ENCODE measurements at regions not wholly inside any gene's neighbourhood (a gene's known extent, or its start where the extent isn't known, plus 50 kb on each side); places are given as distances from the start of the nearest gene placed in this dataset.
"Not testable (repeated sequence)": the region's sequence is repeated elsewhere in the genome, so short reads cannot be mapped to it uniquely, and the experiment has no call there.

DNA sequence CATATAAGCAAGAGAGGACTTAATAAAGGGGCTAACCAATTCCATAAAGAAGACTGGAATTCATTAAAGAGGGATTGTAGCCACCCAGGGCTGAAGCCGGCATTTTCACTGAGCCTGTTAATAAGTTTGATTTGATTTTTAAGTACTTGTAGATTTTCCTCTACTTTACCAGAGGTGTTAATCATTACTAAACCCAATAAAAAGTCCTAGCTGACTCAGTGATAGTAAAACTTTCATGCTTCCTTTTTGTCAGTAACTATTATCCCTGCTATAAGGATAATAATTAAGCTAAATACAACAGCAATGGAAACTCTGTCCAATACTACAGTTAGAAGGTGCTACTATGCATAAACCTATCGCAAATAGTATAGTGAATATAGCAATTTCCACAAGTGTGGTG, 260.2 kb downstream of the CEMIP2 start:
- DNase-seq (ENCODE audit: low read depth in 2 of 2) = not testable (repeated sequence)

DNA sequence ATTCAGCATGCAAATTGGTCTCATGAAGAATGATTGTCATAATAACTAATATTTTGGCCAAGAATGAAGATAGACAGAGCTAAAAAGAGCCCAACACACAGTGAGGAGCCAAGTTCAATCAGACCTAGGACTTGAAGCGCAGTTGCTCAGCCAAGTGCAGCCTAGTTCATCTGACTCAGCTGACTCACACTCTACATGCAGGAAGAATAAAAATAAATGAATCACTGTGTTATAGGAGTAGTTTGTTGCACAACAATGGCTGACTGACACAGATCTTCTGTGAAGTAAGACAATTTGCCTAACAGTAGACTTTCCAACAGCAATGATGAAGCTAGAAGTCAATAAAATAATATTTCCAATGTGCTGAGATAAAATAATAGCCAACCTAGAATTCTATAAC, 261.5 kb downstream of the CEMIP2 start:
- no peak for DNase-seq (ENCODE audit: low read depth in 2 of 2)

DNA sequence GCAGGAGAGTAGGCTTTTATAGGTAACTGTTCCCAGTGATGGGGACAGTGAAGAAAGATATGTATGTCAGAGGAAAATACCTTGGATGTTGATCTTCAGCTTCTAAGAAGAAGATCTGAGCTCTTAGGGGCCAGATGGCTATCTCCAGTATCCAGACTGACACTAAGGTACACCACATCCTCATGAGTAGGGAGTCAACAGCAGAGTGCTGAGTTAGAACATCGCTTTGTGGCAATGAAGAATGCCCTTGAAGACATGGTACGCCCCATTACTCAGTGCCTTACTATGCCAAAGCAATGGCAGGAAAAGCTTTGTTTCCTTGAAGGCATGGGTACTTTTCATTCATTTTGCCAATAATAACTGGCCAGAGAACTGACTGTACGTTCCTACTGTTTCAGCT, 263.7 kb downstream of the CEMIP2 start:
- no peak for DNase-seq (ENCODE audit: low read depth in 2 of 2)

DNA sequence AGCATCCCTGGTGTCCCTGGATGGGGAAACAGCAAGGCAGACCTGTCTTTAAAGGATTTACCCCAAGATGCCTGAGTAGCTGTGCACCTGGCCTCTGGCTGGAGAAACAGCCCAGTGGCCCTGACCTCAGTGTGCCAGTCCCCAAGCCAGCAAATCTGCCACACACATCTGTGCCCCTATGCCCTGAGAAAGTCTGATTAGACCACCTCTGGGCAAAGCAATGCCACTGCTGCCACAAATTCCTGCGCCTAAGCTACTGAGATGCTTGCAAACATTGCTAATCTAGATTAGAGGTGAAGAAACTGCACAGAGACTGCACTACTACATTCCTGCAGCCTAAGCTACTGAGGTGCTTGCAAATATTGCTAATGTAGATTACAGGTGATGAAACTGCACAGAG, 269.6 kb downstream of the CEMIP2 start:
- DNase-seq (ENCODE audit: low read depth in 2 of 2) = no peak

DNA sequence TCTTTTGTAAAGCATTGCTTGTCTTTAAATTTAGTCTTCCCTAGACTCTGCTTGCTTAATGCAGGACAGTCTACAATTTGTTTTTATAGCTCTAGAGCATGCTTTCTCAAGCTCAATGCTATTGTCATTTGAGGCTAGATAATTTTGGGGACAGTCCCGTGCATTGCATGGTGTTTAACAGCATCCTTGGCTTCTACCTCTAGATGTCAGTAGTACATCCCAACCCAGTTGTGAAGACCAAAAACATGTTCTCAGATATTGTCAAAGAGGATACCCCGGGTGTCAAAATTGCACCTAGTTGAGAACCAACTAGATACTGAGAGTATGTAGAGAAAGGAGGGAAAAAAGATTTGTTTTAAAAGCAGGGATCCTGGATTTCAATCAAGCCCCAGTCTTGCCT, 277.5 kb downstream of the CEMIP2 start:
- no peak for DNase-seq (ENCODE audit: low read depth in 2 of 2)

DNA sequence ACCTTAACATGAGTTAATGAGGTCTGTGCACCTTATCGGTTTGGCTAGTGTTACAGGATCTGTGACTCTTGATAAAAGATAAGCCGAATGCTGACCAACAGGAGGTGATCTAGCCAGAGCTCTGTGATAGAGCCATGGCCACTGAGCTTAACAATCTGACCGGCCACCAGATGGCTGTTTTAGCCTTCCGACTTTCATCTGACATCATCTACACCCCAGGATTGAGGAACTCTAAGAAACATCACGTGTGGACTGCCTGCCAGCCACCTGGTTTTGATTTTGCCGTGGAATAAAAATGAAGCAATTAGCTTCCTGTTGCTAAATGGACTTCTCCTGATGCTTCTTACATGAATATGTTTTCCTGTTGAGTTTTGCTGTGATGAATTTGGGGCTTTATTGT, 281.3 kb downstream of the CEMIP2 start:
- no peak for DNase-seq (ENCODE audit: low read depth in 2 of 2)

DNA sequence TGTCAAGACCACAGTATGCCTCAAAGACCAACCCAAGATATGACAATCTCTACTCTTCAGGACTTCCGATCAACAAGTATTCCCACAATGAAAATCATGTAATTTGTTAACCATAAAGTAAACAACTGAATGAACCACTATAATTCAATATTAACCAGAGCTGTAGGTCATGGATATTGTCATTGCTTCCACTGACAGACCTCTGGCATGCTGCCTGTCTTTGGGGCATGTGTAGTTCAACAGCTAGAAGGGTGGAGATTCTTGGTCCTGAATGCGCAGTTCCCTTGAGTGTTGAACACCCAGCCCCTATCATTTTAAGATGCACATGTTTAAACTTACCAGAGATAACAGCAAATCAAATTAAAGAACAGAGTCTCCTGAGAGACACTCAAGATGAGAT, 283.0 kb downstream of the CEMIP2 start:
- no peak for DNase-seq (ENCODE audit: low read depth in 2 of 2)

DNA sequence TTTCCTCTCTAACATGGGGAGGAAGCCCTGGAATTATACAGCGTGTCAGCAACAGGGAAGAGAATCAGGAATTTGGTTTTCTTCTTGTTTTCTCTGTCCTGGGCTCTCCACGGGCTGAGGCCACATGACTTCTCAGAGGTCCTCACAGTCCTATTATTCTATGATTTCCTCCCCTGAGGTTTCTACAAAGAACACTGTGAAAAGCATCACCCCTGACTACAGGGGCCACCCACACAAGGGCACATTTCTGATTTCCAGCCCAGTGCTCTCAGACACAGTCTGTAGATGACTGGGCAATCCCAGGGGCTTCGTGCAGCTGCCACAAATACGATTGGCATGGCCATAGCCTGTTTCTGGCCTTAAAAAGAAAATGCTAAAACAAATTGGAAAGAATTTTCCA, 284.9 kb downstream of the CEMIP2 start:
- DNase-seq (ENCODE audit: low read depth in 2 of 2) = no peak

DNA sequence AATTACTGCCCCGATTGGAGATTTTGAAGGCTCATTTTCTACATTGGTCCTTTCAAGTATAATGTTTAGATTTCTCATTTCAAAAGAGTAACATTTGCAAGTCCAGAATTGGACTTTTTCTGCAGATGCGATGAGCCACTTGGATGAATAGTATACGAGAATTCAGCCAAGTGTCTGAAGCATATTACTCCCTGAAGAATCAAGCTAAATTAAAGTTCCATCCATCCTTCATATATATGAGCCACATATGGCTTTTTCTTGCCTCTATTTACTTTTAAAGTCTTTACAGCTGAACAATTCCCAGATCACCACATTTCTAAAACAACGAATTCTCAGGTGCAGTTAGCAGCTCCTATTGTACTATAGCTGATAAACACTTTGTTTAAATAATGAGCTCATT, 288.7 kb downstream of the CEMIP2 start:
- no peak for DNase-seq (ENCODE audit: low read depth in 2 of 2)

DNA sequence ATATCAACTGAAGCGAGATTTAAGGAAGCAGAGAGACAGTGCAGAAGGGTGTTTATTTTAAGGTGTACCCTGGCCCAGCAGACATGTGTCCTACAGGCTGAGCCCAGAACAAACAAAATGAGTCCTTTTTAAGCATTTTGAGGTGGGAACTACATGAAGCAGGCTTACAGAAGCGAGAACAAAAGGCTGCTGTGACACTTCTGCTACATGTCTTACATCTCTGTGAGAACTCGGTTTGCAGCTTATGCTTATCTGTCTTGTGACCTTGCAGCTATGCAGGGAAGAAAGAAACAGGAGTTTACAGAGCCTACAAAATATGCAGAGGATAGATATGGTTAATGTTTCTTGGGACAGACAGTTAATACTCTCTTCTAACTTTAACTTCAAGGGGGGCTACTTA, 295.9 kb downstream of the CEMIP2 start:
- no peak for DNase-seq (ENCODE audit: low read depth in 2 of 2)

DNA sequence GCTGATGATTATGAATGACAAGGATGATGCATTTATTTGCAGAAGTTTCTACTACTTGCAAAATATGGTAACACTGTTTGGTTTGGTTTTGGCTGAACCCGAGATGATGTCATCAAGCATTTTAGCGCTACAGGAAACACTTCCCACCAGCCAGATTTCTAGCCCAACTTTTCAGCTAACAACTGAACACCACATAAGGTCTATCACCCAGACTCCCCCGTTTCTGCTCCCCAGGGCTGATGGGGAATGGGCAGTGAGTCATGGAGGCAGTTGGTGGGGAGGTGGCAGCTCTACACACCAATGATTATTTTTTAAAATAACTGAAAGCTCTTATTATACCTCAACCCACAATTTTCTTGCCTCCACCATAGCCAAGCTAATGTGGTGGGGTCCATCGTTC, 302.9 kb downstream of the CEMIP2 start:
- DNase-seq (ENCODE audit: low read depth in 2 of 2) = no peak

DNA sequence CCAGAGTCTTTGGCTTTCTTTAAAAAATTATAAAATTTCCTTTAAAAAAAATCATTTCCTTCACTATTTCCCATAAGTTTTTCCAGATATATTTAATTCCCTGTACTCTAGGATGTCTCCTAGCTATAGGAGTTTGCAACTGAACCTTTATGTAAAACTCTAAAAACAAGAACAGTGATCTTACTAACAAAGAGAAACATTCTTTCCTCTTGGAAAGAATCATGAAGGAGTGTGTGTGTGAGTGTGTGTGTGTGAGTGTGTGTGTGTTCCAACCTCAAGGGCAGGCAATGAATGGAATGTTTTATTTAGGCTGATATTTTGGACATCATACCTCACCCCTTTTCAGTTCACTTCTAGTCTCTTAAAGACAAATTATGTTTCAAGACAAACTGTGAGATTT, 309.2 kb downstream of the CEMIP2 start:
- DNase-seq (ENCODE audit: low read depth in 2 of 2) = no peak

DNA sequence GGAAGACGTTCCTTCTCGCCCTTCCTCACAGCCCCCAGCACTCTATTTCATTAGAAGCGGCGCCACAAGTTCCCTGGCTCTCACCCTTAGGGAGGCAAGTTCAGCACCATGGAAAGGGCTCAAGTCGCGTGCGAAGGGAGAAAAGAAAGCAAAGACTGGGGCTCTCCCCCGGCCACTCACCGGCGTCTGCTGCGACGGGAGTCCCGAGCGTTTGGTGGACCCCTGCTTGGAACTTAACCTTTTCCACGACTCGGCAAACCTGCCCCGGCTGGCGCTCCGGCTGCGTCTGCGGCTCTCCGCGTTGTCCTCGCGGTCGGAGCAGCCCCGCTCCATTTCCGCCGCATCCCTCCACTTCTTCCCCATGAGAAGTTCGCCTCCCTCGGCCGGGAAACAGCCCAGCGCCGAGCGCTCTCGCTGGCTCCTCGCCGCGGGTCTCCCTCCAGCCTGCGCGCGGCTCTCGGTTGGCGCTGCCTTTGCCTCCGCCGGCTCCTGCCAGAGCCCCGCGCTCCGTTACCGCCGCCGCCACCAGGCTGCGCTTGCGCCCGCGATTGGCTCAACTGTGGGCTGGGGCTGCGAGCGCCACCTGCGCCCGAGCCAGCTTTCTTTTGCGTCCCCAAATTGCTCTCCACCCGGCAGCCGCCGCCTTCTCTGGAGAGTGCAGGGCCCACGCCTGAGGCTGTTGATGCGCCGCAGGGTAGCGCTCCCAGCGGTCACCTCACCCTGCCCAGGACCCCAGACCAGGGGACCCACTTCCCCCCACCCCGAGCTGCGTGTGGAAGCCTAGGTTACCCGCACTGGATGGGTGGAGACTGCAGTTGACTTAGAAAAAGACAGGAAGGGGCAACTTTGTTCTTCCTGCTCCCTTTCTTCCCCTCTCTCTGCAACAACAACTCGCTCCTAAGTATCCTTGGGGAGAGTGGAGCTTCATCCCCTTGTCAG, 321.6 kb downstream of the CEMIP2 start:
- peak in 1 of 2 donors; percentile 3 for DNase-seq (ENCODE audit: low read depth in 2 of 2)

DNA sequence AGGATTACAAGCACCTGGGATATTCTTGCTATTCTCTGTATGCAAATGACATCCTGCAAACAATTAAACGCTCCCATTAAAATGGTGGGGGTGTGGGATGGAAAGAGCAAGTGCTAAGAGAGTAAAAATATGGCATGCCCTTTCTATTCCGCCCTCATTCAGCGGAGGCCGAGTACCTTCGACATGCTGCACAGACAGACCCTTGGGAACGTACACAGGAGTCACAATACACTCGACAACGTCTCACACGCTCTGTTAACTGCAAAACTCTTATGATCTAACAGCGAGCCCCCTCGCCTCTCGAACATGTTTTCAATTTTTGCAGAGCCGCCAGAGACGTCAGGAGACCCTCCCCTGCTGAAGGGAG, 322.2 kb downstream of the CEMIP2 start:
- no peak for DNase-seq (ENCODE audit: low read depth in 2 of 2)

DNA sequence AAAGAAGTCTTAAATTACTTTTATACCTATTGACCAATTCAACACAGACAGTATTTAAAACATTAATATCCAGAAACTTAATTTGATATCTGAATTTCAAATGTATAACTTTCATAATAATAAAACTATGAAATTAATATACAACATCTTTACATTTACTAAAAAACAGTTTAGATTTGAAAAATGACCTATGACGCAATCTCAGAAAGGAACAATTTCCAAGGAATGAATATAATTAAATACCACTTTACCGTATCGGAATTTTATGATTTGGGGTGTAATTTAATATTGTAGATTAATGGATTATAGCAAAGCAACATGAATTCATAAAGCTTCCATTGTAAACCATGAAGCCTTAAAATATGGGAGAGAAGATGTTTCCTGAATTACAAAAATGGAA, 321.5 kb upstream of the TRPM3 start:
- no peak for DNase-seq (ENCODE audit: low read depth in 2 of 2)

DNA sequence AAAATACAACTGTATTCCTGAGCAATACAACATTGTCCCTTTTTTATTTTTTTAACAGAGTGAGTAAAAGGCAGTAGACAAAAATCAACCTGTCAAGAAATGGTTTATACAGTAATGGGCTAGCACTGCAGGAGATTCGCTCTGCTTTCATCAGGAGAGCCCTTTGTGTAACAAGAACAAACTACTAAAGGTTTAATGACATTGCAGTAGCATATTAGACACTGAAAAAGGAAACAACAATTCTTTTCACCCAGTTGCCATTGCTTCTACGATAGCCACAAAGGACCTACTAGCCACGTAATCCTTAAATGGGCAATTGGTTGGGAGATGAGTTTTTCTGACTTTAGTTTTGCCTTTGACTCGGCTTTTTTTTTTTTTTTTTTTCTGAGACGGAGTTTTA, 319.8 kb upstream of the TRPM3 start:
- DNase-seq (ENCODE audit: low read depth in 2 of 2) = no peak

DNA sequence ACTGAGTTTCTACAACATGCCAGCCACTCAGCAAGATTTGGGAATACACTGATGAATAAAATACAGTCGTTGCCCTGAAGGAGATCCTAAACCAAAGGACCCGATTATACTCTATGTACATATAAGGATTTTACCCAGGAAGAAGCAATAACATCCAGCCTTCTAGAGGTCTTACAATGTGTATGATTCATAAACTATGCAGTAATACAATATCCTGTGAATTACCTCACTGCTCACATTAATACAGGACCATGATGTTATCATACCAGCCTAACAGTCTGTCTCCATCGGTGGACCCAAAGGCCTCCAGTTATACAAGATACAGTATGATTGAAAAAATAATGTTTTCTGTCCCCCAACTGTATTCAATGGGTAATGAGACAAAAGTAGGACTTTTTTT, 310.5 kb upstream of the TRPM3 start:
- DNase-seq (ENCODE audit: low read depth in 2 of 2) = no peak

DNA sequence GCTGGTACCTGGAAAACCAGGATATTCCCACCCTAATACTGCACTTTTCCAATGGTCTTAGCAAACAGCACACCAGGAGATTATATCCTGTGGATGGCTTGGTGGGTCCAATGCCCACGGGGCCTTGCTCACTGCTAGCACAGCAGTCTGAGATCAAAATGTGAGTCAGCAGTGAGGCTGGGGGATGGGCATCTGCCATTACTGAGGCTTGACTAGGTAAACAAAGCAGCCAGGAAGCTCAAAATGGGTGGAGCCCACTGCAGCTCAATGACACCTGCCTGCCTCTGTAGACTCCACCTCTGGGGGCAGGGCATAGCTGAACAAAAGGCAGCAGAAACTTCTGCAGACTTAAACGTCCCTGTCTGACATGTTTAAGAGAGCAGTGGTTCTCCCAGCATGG, 285.9 kb upstream of the TRPM3 start:
- not testable (repeated sequence) for DNase-seq (ENCODE audit: low read depth in 2 of 2)

DNA sequence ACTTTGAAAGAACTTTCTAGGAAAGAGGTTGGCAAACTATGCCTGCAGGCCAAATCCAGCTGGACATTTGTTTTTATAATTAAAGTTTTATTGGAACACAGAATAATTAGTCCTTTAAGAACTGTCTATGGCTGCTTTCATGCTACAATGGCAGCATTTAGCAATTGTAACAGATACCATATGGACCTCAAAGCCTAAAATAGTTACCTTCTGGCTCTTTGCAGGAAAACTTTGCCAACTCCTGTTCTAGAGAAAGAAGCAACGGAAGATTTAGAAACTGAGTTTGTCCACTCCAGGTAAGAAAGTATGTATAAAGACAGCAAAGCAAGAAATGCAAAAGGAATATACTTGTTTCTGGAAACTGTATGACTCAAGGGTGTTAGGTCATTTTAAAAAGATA, 281.7 kb upstream of the TRPM3 start:
- DNase-seq (ENCODE audit: low read depth in 2 of 2) = no peak

DNA sequence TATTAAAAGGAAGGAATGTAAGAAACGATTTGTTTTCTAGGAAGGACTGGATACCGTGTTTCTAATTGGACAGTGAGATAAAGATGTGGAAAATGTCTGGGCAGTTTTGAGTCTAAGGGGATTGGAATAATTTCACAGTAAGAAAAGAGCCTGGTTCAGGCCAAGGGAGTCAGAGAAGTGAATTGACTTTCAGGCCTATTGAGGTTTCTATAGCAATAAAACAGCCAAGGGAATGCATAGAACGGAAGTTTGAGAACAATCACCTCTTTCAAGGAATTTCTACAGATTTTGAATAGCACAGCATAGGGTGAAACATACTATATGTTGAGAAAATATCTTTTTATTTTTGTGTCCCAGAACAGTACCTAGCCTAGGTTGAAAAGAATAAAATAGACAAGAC, 271.6 kb upstream of the TRPM3 start:
- DNase-seq (ENCODE audit: low read depth in 2 of 2) = no peak

DNA sequence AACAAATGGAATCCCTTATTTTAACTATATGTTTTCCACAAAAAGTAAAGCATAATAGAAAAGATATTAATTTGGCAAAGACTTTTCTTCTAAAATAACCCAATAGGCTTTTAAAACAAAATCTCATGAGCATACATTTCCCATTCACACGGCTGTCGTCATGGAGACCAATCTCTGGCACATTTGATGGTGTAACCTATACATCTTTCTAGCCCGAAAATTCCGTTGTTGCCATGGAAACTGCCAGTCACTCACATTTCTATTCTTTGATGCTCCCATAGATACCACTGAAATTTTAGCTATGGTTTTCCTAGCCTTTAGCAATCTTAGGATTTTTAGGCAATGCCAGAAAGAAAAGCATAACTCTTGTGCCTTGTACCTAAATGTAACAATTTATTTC, 262.9 kb upstream of the TRPM3 start:
- DNase-seq (ENCODE audit: low read depth in 2 of 2) = no peak

DNA sequence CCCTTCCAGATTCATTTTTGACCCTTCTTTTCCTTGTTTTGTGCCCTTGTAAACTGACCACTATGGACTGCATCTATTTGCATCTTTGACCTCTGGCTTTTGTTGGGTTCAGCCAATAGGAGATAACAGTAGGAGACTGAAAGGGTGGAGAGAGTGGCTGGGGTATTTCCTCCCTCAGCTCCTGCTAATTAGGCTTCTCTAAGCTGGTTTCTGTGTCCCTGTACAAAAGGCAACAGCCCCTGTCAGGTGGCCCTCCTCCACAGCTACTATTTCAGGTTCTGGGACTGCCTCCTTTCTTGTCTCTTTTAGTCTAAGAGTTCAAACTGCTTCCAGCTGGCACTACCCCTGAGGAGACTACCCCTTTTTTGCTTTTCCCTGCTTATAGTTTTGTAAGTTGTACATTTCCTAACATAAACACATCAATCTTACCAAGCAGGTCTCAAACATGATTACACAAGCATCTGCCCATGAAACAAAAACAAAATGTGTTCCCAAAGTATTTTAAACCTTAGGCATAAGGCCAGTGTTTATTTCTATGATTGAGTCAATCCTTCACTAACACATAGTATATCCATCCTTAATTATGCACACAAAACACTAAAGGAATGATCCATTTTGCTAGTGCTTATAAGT, 262.0 kb upstream of the TRPM3 start:
- no peak for DNase-seq (ENCODE audit: low read depth in 2 of 2)

DNA sequence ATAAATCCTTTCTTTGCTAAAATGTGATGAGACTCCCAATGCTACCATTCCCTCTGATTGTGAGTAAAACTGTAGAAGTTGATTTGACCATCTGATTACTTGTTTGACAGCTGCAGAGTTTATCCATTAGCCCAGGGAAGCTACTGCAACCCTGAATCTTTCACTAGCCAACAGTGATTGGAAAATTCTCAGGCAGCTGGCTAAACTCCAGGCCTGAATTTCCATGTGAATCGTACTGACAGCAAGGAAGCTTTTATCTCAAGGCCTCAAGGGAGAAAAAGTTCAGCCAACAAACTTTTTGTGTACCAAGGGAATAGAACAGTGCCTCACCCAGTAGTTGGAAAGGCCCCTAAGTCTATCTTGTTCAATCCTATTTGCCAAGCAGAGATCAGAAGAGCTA, 246.7 kb upstream of the TRPM3 start:
- no peak for DNase-seq (ENCODE audit: low read depth in 2 of 2)

Measured in stimulated activated CD4-positive, alpha-beta T cell treated with anti-CD3 and anti-CD28 coated beads, Interleukin-1b, Interleukin-23, amount 100 ng/mL, for 4 hours (primary cell).